Trophoblast cell (in vitro differentiated cells and primary cell): ENCODE measurements at regions not wholly inside any gene's neighbourhood (a gene's known extent, or its start where the extent isn't known, plus 50 kb on each side); places are given as distances from the start of the nearest gene placed in this dataset.

Experiments used
- DNase-seq, 2 donors: peaks; one replicate each; pipeline ENCODE4 v3.0.0-alpha.2; 2016
- H2AFZ ChIP-seq: 2 replicates; pipeline ENCODE4 v1.6.1; 2013; ENCODE audit warnings: low read length, moderate library complexity, mild to moderate bottlenecking; ENCODE audit not compliant: insufficient read depth, poor library complexity
- H2AK5ac ChIP-seq: 2 replicates; pipeline ENCODE4 v1.6.1; 2013; ENCODE audit warnings: mild to moderate bottlenecking, low read length
- H2BK120ac ChIP-seq: 2 replicates; pipeline ENCODE4 v1.6.1; 2013; ENCODE audit warnings: low read length, mild to moderate bottlenecking, moderate library complexity; ENCODE audit not compliant: insufficient read depth, poor library complexity
- H2BK12ac ChIP-seq: 2 replicates; pipeline ENCODE4 v1.6.1; 2013; ENCODE audit warnings: mild to moderate bottlenecking, low read length, moderate library complexity
- H2BK5ac ChIP-seq: 2 replicates; pipeline ENCODE4 v1.6.1; 2013; ENCODE audit warnings: low read length, low read depth, moderate library complexity, mild to moderate bottlenecking; ENCODE audit not compliant: poor library complexity
- H3K14ac ChIP-seq: 2 replicates; pipeline ENCODE4 v1.6.1; 2013; ENCODE audit warnings: mild to moderate bottlenecking, low read length
- H3K18ac ChIP-seq: 2 replicates; pipeline ENCODE4 v1.6.1; 2013; ENCODE audit warnings: mild to moderate bottlenecking, low read length
- H3K23ac ChIP-seq: 2 replicates; pipeline ENCODE4 v1.6.1; 2013; ENCODE audit warnings: low read length
- H3K27ac ChIP-seq: 2 replicates; pipeline ENCODE4 v1.5.1; 2013; ENCODE audit warnings: low read depth, mild to moderate bottlenecking, inconsistent platforms, low read length, moderate library complexity
- H3K27me3 ChIP-seq: 2 replicates; pipeline ENCODE4 v1.6.1; 2013; ENCODE audit warnings: inconsistent platforms, mild to moderate bottlenecking, low read length, moderate library complexity; ENCODE audit not compliant: insufficient read depth
- H3K36me3 ChIP-seq, 2 experiments: 1 replicate in 1 of 2; 2 replicates in 1 of 2; pipeline ENCODE4 v1.6.1; 2013; ENCODE audit warnings: low read length in 2 of 2, mild to moderate bottlenecking in 2 of 2, moderate library complexity in 1 of 2; ENCODE audit not compliant: insufficient read depth in 2 of 2, control insufficient read depth in 1 of 2
- H3K4ac ChIP-seq: 2 replicates; pipeline ENCODE4 v1.6.1; 2013; ENCODE audit warnings: low read depth, mild to moderate bottlenecking, low read length, moderate library complexity
- H3K4me1 ChIP-seq, 2 experiments: 1 replicate in 1 of 2; 2 replicates in 1 of 2; pipeline ENCODE4 v1.6.1; 2013; ENCODE audit warnings: low read length in 2 of 2, mild to moderate bottlenecking in 2 of 2, moderate library complexity in 1 of 2; ENCODE audit not compliant: insufficient read depth in 2 of 2, control insufficient read depth in 1 of 2
- H3K4me2 ChIP-seq: 2 replicates; pipeline ENCODE4 v1.6.1; 2013; ENCODE audit warnings: inconsistent platforms, mild to moderate bottlenecking, low read length, moderate library complexity
- H3K4me3 ChIP-seq: 2 replicates; pipeline ENCODE4 v1.5.1; 2013; ENCODE audit warnings: mild to moderate bottlenecking, low read depth, low read length, inconsistent platforms
- H3K79me1 ChIP-seq: one replicate; pipeline ENCODE4 v1.6.1; 2013; ENCODE audit warnings: low read length
- H3K79me2 ChIP-seq: 2 replicates; pipeline ENCODE4 v1.6.1; 2013; ENCODE audit warnings: low read length, mild to moderate bottlenecking; ENCODE audit not compliant: control insufficient read depth, insufficient read depth, poor library complexity
- H3K9ac ChIP-seq: 2 replicates; pipeline ENCODE4 v1.6.1; 2013; ENCODE audit warnings: mild to moderate bottlenecking, low read length
- H3K9me3 ChIP-seq: 2 replicates; pipeline ENCODE4 v1.6.1; 2013; ENCODE audit warnings: low read depth, mild to moderate bottlenecking, control low read depth, inconsistent platforms, low read length; ENCODE audit not compliant: insufficient read depth
- H4K12ac ChIP-seq: 2 replicates; pipeline ENCODE4 v1.6.1; 2013; ENCODE audit warnings: low read depth, mild to moderate bottlenecking, low read length, moderate library complexity
- H4K8ac ChIP-seq: 2 replicates; pipeline ENCODE4 v1.6.1; 2013; ENCODE audit warnings: low read depth, mild to moderate bottlenecking, low read length, moderate library complexity
- H4K91ac ChIP-seq: one replicate; pipeline ENCODE4 v1.6.1; 2013; ENCODE audit warnings: low read depth, mild to moderate bottlenecking, low read length, moderate library complexity
- WGBS: extraction: QIAGEN DNeasy Blood & Tissue Kit; methylation state at CpG from one replicate; pipeline ENCODE4 v1.1.7; 2013; ENCODE audit warnings: missing lambda C conversion rate; ENCODE audit not compliant: insufficient read length, insufficient coverage; ENCODE audit errors: extremely low coverage; 5-methylcytosine and 5-hydroxymethylcytosine counted together

GRCh38 chr5:159801303-159801702, 115.0 kb upstream of the ADRA1B start:
- H3K9me3 ChIP-seq = no peaks in the 10 kb centered on the region
- no CpG with 5 or more reads among the region's 8 CpGs for WGBS
- no peak overlapping the region for H3K14ac ChIP-seq

GRCh38 chr5:159802661-159803060, 113.6 kb upstream of the ADRA1B start:
- H3K27me3 ChIP-seq = no peaks in the 10 kb centered on the region
- H2BK12ac ChIP-seq = no peak overlapping the region
- H4K91ac ChIP-seq = no peak overlapping the region
- no peaks in the 10 kb centered on the region for H3K79me2 ChIP-seq
- H2AFZ ChIP-seq = no peak overlapping the region
- H3K4me3 ChIP-seq = no peak overlapping the region
- H2AK5ac ChIP-seq = no peak overlapping the region
- H3K23ac ChIP-seq = no peak overlapping the region
- no peak overlapping the region for H3K4me2 ChIP-seq
- H3K9ac ChIP-seq = no peak overlapping the region
- no peaks in the 10 kb centered on the region for H3K36me3 ChIP-seq
- H3K18ac ChIP-seq = no peak overlapping the region
- WGBS = no CpG with 5 or more reads among the region's 1 CpG
- no peak for DNase-seq
- H3K27ac ChIP-seq = no peak overlapping the region
- H2BK120ac ChIP-seq = no peak overlapping the region
- no peak overlapping the region for H2BK5ac ChIP-seq
- H3K79me1 ChIP-seq = no peaks in the 10 kb centered on the region
- no peak overlapping the region for H4K12ac ChIP-seq
- no peak overlapping the region for H3K14ac ChIP-seq
- no peak overlapping the region for H3K4ac ChIP-seq
- H3K9me3 ChIP-seq = no peaks in the 10 kb centered on the region
- H3K4me1 ChIP-seq = no peaks in the 10 kb centered on the region
- H4K8ac ChIP-seq = no peak overlapping the region

More at GRCh38 chr5:159801303-159801702, 115.0 kb upstream of the ADRA1B start:
- Histone ChIP-seq H3K4me1 (no peaks in the 10 kb centered on the region), H3K36me3 (no peaks in the 10 kb centered on the region), H3K23ac (no peak overlapping the region), H2AK5ac (no peak overlapping the region), H3K79me1 (no peaks in the 10 kb centered on the region), H4K12ac (no peak overlapping the region), H3K4me2 (no peak overlapping the region), H2BK120ac (no peak overlapping the region), H2AFZ (no peak overlapping the region), H2BK5ac (no peak overlapping the region), H4K91ac (no peak overlapping the region), H3K4me3 (no peak overlapping the region), H3K27me3 (no peaks in the 10 kb centered on the region), H3K27ac (no peak overlapping the region), H3K79me2 (no peaks in the 10 kb centered on the region), H3K18ac (no peak overlapping the region), H3K4ac (no peak overlapping the region), H3K9ac (no peak overlapping the region), H4K8ac (no peak overlapping the region), H2BK12ac (no peak overlapping the region)
- no peak for DNase-seq

- H3K79me2 ChIP-seq = no peaks in the 10 kb centered on the region
- H4K91ac ChIP-seq = no peak overlapping the region
- no peak overlapping the region for H2BK5ac ChIP-seq
- H3K27me3 ChIP-seq = no peaks in the 10 kb centered on the region
- H3K36me3 ChIP-seq = no peaks in the 10 kb centered on the region
- H3K27ac ChIP-seq = no peak overlapping the region
- no peak for DNase-seq
- H3K23ac ChIP-seq = no peak overlapping the region
- no peak overlapping the region for H2AFZ ChIP-seq
- no peak overlapping the region for H3K4ac ChIP-seq
- no peaks in the 10 kb centered on the region for H3K79me1 ChIP-seq
- no peak overlapping the region for H4K8ac ChIP-seq
- no peak overlapping the region for H3K18ac ChIP-seq
- H3K9me3 ChIP-seq = no peaks in the 10 kb centered on the region
- H3K14ac ChIP-seq = no peak overlapping the region
- H3K4me2 ChIP-seq = no peak overlapping the region
- H4K12ac ChIP-seq = no peak overlapping the region
- no CpG with 5 or more reads among the region's 1 CpG for WGBS
- no peak overlapping the region for H2BK120ac ChIP-seq
- H3K4me3 ChIP-seq = no peak overlapping the region
- no peak overlapping the region for H2BK12ac ChIP-seq
- no peak overlapping the region for H2AK5ac ChIP-seq
- no peaks in the 10 kb centered on the region for H3K4me1 ChIP-seq
- H3K9ac ChIP-seq = no peak overlapping the region
Measured at GRCh38 chr5:159804121-159804520, 112.2 kb upstream of the ADRA1B start.

GRCh38 chr5:159805021-159805420, 111.3 kb upstream of the ADRA1B start:
- H2BK5ac ChIP-seq = no peak overlapping the region
- H3K27me3 ChIP-seq = no peaks in the 10 kb centered on the region
- H2BK120ac ChIP-seq = no peak overlapping the region
- H3K4me3 ChIP-seq = no peak overlapping the region
- DNase-seq = peak in 1 of 2 donors; percentile 25
- H3K9ac ChIP-seq = no peak overlapping the region
- no peak overlapping the region for H4K8ac ChIP-seq
- no peak overlapping the region for H3K27ac ChIP-seq
- no peaks in the 10 kb centered on the region for H3K36me3 ChIP-seq
- no peak overlapping the region for H3K4me2 ChIP-seq
- H3K18ac ChIP-seq = no peak overlapping the region
- no peak overlapping the region for H2AFZ ChIP-seq
- H3K14ac ChIP-seq = no peak overlapping the region
- no peak overlapping the region for H2BK12ac ChIP-seq
- no peak overlapping the region for H3K23ac ChIP-seq
- H3K9me3 ChIP-seq = no peaks in the 10 kb centered on the region
- H4K91ac ChIP-seq = no peak overlapping the region
- no peak overlapping the region for H2AK5ac ChIP-seq
- no peaks in the 10 kb centered on the region for H3K79me1 ChIP-seq
- no peaks in the 10 kb centered on the region for H3K79me2 ChIP-seq
- no CpG with 5 or more reads among the region's 2 CpGs for WGBS
- no peaks in the 10 kb centered on the region for H3K4me1 ChIP-seq
- H3K4ac ChIP-seq = no peak overlapping the region
- H4K12ac ChIP-seq = no peak overlapping the region
